Mesothelial cell of epicardium (in vitro differentiated cells): ENCODE measurements at regions not wholly inside any gene's neighbourhood (a gene's known extent, or its start where the extent isn't known, plus 50 kb on each side); places are given as distances from the start of the nearest gene placed in this dataset.

ENCODE experiments used
- DNase-seq, 2 experiments: peaks; one replicate each; pipeline ENCODE4 v3.0.0; 2021; ENCODE audit warnings: low spot score in 2 of 2; ENCODE audit not compliant: unreplicated experiment in 2 of 2
- H3K27ac Mint-ChIP-seq: 2 replicates; pipeline ENCODE4 v1.8.0; 2021; ENCODE audit warnings: mixed read lengths
- H3K27me3 Mint-ChIP-seq: 2 replicates; pipeline ENCODE4 v1.8.0; 2021; ENCODE audit warnings: low read depth, mixed read lengths
- H3K36me3 Mint-ChIP-seq: 2 replicates; pipeline ENCODE4 v1.8.0; 2021; ENCODE audit warnings: mixed read lengths
- H3K4me1 Mint-ChIP-seq: 2 replicates; pipeline ENCODE4 v1.8.0; 2021; ENCODE audit warnings: mixed read lengths
- H3K4me3 Mint-ChIP-seq: 2 replicates; pipeline ENCODE4 v1.8.0; 2021; ENCODE audit warnings: mild to moderate bottlenecking, moderate library complexity, mixed read lengths
- H3K9me3 Mint-ChIP-seq: 2 replicates; pipeline ENCODE4 v1.8.0; 2021; ENCODE audit warnings: mixed read lengths
- TF ChIP-seq, protein P1 (sequence below): fragments of 200-600 bp; sonication (generic); IDR thresholded peaks from one replicate; pipeline ENCODE4 v1.5.0; 2021; ENCODE audit warnings: antibody characterized with exemption; ENCODE audit not compliant: unreplicated experiment

DNA sequence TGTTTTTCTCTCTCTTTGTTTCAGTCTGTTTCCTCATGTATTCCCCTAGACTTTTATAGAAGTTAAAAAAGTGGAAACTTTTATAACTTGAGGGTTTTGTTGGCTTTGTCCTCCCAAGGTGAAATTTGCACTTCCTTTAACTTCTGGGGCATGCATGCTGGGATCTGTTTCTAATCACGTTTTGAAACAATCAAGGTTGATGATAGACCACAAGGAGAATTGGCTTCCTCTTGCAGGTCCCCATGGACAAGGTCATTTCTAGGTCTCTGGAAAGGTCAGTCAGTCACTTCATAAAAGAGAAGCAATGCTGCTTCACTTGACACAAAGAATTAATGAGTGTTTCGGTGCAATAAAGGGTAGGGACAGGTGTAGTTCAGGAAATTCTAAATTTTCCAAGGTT is 811.8 kb upstream of the CELF2 start:
- Mint-ChIP-seq H3K4me1 (peaks cover 15% of the 10 kb centered on the region), H3K4me3 (no peak overlapping the region), H3K27me3 (peaks cover 3% of the 10 kb centered on the region), H3K9me3 (peaks cover 30% of the 10 kb centered on the region), H3K27ac (no peak overlapping the region), H3K36me3 (peaks cover 4% of the 10 kb centered on the region)
- no peak for DNase-seq
- TF ChIP-seq, protein P1, sequence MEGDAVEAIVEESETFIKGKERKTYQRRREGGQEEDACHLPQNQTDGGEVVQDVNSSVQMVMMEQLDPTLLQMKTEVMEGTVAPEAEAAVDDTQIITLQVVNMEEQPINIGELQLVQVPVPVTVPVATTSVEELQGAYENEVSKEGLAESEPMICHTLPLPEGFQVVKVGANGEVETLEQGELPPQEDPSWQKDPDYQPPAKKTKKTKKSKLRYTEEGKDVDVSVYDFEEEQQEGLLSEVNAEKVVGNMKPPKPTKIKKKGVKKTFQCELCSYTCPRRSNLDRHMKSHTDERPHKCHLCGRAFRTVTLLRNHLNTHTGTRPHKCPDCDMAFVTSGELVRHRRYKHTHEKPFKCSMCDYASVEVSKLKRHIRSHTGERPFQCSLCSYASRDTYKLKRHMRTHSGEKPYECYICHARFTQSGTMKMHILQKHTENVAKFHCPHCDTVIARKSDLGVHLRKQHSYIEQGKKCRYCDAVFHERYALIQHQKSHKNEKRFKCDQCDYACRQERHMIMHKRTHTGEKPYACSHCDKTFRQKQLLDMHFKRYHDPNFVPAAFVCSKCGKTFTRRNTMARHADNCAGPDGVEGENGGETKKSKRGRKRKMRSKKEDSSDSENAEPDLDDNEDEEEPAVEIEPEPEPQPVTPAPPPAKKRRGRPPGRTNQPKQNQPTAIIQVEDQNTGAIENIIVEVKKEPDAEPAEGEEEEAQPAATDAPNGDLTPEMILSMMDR: no peak

DNA sequence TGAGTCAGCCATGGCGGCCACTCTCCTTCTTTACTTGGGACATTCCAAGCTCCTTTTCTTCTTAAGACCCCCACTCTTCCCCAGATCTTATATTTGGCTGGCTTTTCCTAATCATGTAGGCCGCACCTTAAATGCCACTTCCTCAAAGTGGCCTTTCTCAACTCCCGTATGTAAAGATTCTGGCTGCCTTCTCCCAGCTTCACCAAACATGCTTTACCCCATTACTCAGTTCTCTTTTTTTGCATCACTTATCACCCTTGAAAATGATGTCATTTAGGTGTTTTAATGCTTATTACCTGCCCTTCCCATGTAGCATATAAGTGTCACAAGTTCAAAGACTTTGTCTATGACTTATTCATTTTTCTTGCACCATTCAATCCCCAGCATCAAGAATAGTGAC is 810.1 kb upstream of the CELF2 start:
- peaks cover 15% of the 10 kb centered on the region for H3K4me1 Mint-ChIP-seq
- no peak overlapping the region for H3K27ac Mint-ChIP-seq
- DNase-seq: no peak
- H3K36me3 Mint-ChIP-seq: peaks cover 4% of the 10 kb centered on the region
- TF ChIP-seq, protein P1: no peak
- H3K4me3 Mint-ChIP-seq: no peak overlapping the region
- peaks cover 25% of the 10 kb centered on the region for H3K9me3 Mint-ChIP-seq
- H3K27me3 Mint-ChIP-seq: no peaks in the 10 kb centered on the region

DNA sequence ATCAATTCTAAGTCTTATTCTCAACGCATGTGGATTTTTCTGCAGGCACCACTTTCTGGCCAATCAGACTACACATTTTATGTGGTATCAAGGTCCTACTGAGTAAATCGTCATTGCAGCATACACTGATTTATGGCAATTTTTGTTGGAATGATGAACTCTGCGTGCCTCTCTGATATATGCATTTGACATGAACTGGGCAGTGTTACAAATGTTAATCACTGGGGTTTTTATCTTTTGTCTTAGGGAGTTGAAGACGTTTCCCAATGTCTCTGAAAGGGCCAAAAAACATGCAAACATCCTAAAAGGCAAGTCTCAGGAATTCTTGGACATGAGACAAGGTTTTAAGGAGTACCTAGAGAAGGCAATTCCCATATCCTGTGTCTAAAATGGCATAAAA is 809.5 kb upstream of the CELF2 start:
- no peaks in the 10 kb centered on the region for H3K27me3 Mint-ChIP-seq
- H3K36me3 Mint-ChIP-seq: peaks cover 4% of the 10 kb centered on the region
- H3K9me3 Mint-ChIP-seq: peaks cover 19% of the 10 kb centered on the region
- peaks cover 15% of the 10 kb centered on the region for H3K4me1 Mint-ChIP-seq
- TF ChIP-seq, protein P1: no peak
- H3K4me3 Mint-ChIP-seq: no peak overlapping the region
- peak overlapping the region; percentile 2 for H3K27ac Mint-ChIP-seq
- no peak for DNase-seq

DNA sequence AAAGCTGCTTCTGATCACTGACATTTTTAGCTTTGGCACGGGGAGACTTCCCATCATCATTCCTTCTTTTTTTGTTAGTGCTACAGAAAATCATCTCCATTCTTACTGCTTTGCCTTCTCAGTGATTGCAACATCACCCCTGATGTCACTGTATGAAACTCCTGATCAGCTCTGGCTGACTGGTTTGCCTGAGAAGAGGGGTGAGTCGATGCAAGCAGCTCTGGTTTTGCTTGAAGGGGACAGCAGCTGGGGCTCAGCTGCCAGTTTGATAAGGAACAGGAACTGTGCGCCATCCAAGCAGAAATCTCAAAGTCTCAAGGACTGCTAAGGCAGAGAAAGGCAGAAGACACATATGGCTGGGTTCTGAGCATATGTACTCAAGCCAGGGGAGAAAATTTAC is 808.5 kb upstream of the CELF2 start:
- Mint-ChIP-seq H3K27ac (peak overlapping the region; percentile 53), H3K9me3 (peaks cover 15% of the 10 kb centered on the region), H3K36me3 (peaks cover 2% of the 10 kb centered on the region), H3K4me3 (no peak overlapping the region), H3K27me3 (no peaks in the 10 kb centered on the region), H3K4me1 (peaks cover 15% of the 10 kb centered on the region)
- DNase-seq: no peak
- TF ChIP-seq, protein P1: no peak

DNA sequence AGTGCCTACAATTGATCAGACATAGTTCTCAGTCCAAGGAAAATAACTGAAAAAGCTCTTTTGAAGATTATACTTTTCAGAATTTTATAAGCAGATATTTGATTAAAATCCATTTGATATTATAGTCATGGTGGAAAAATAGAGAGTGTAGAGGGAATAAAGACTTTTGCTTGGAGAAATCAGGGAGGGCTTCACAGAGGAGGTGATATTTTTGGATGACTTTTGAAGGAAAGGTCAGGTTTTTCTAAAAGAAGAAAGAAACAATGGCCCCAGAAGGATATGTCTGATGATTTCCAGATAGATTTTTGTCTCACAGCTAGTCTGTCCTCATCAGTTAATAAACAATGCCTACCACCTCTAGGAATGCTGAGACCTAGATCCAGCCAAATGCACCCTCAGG is 806.3 kb upstream of the CELF2 start:
- H3K27me3 Mint-ChIP-seq: no peaks in the 10 kb centered on the region
- H3K27ac Mint-ChIP-seq: no peak overlapping the region
- H3K36me3 Mint-ChIP-seq: no peaks in the 10 kb centered on the region
- TF ChIP-seq, protein P1: no peak
- peaks cover 15% of the 10 kb centered on the region for H3K4me1 Mint-ChIP-seq
- H3K4me3 Mint-ChIP-seq: no peak overlapping the region
- DNase-seq: no peak
- no peaks in the 10 kb centered on the region for H3K9me3 Mint-ChIP-seq

DNA sequence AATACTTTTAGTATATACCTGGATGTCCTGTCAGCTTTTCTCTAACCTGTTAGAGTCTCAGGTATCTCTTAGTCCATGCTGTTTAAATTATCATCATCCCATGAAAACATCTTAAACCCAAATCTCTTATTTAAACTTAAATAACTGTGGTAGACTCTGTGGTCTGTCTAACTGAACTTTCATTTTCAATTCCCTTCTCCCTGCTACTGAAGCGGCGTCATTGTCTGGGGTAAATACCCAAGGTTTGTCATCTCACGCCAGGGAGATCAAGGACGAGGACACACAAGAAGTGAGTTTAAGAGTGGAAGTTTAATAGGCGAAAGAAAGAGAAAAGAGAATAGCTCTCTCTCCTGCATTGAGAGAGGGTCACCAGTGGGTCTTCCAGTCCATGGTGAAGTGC is 804.4 kb upstream of the CELF2 start:
- TF ChIP-seq, protein P1: no peak
- no peak overlapping the region for H3K27ac Mint-ChIP-seq
- H3K36me3 Mint-ChIP-seq: no peaks in the 10 kb centered on the region
- H3K4me1 Mint-ChIP-seq: peaks cover 7% of the 10 kb centered on the region
- no peak overlapping the region for H3K4me3 Mint-ChIP-seq
- DNase-seq: no peak
- no peaks in the 10 kb centered on the region for H3K27me3 Mint-ChIP-seq
- H3K9me3 Mint-ChIP-seq: no peaks in the 10 kb centered on the region
